ENCODE measurements at regions not wholly inside any gene's neighbourhood (a gene's known extent, or its start where the extent isn't known, plus 50 kb on each side); places are given as distances from the start of the nearest gene placed in this dataset.

DNA sequence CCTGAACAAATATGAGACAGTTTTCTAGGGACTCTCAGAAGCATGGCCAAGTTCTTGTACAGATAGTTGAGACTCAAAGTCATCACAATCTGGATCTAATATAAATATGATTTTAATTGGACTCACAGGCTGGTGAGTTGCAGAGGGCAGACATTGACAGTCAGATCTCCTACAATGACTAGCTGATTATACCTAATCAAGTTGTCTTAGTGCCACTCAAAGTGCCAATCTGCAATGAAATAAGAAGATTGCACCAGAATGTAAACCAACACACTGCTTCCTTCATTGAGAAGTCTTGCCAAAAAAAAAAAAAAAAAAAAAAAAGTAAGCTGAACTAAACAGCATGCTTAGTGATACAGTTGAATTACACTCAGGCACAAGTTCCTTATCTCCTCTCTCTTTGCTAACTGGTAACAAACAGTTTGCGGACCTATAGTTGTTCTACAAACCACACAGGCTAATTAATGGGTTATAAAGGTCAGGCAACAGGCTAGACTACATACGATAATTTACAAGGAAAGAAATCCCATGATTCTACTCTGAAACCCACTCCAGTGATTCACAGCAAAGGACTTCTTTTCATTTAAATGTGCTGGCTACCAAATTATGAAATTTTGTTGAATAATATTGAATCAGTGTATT is 107.3 kb upstream of the NIPBL start:
- CTCF ChIA-PET = interaction anchor here (0.7 to 1.0 kb wide), 2 partner anchors 25 kb away, joined by 3 read pairs; no protein-coding TSS in a partner anchor
- BruUV-seq (replicated peaks) = no TSS peak
- no peak for DNase-seq
- H3K27me3 Mint-ChIP-seq (ENCODE audit: insufficient read depth, unreplicated experiment) = peaks cover 3% of the 10 kb centered on the region
- no peak overlapping the region for H3K27ac Mint-ChIP-seq (ENCODE audit: unreplicated experiment)
- H3K4me1 ChIP-seq = no peaks in the 10 kb centered on the region
- no peaks in the 10 kb centered on the region for H3K36me3 ChIP-seq (ENCODE audit: control insufficient read depth, insufficient read depth, low read length)
- no peak overlapping the region for H3K4me3 Mint-ChIP-seq (ENCODE audit: unreplicated experiment)
- intact Hi-C loops (cut with micrococcal nuclease; ENCODE audit: unreplicated experiment) = no loop called here
- no peaks in the 10 kb centered on the region for H3K27me3 ChIP-seq (replicated peaks; ENCODE audit: control insufficient read depth, insufficient read depth, low read length)
- H3K4me1 Mint-ChIP-seq (ENCODE audit: low read depth, unreplicated experiment) = no peaks in the 10 kb centered on the region
- no peak overlapping the region for H3K4me3 ChIP-seq (ENCODE audit: low read depth, low read length)
- H3K9me3 ChIP-seq = no peaks in the 10 kb centered on the region; the same call in none of the 2 replicates
- peaks cover 6% of the 10 kb centered on the region for H3K9me3 Mint-ChIP-seq (ENCODE audit: unreplicated experiment)
- no peaks in the 10 kb centered on the region for H3K36me3 Mint-ChIP-seq (ENCODE audit: insufficient read depth, unreplicated experiment)
- TF ChIP-seq, protein P1, sequence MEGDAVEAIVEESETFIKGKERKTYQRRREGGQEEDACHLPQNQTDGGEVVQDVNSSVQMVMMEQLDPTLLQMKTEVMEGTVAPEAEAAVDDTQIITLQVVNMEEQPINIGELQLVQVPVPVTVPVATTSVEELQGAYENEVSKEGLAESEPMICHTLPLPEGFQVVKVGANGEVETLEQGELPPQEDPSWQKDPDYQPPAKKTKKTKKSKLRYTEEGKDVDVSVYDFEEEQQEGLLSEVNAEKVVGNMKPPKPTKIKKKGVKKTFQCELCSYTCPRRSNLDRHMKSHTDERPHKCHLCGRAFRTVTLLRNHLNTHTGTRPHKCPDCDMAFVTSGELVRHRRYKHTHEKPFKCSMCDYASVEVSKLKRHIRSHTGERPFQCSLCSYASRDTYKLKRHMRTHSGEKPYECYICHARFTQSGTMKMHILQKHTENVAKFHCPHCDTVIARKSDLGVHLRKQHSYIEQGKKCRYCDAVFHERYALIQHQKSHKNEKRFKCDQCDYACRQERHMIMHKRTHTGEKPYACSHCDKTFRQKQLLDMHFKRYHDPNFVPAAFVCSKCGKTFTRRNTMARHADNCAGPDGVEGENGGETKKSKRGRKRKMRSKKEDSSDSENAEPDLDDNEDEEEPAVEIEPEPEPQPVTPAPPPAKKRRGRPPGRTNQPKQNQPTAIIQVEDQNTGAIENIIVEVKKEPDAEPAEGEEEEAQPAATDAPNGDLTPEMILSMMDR (IDR thresholded peaks at IDR 0.05; ENCODE audit: insufficient read depth in 1 of 2, low read depth in 1 of 2, low read length in 1 of 2, severe bottlenecking in 1 of 2, unreplicated experiment in 1 of 2) = no peak
- POLR2A ChIA-PET = no interaction called here

DNA sequence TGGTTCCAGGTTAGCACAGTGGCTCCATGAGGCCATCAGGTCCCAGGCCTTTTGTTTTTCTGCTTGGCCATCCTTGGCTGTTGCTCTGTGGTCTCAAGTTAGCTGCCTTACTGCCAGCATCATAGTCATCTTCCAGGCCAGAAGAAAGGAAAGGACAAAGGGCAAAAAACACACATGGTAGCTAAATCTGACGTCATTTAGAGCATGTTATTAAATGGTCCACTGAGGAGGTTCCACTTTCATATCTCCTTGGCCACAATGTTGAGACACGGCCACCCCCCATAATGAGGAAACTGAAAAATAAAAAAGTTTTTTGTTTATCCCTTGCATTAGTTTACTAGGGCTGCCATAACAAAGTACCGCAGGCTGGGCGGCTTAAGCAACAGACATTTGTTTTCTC is 106.4 kb upstream of the NIPBL start:
- peaks cover 3% of the 10 kb centered on the region for H3K27me3 Mint-ChIP-seq (ENCODE audit: insufficient read depth, unreplicated experiment)
- intact Hi-C loops (cut with micrococcal nuclease; ENCODE audit: unreplicated experiment) = no loop called here
- CTCF ChIA-PET = no interaction called here
- no TSS peak for BruUV-seq (replicated peaks)
- POLR2A ChIA-PET = no interaction called here
- peaks cover 6% of the 10 kb centered on the region for H3K9me3 Mint-ChIP-seq (ENCODE audit: unreplicated experiment)
- H3K4me3 Mint-ChIP-seq (ENCODE audit: unreplicated experiment) = no peak overlapping the region
- H3K27ac Mint-ChIP-seq (ENCODE audit: unreplicated experiment) = no peak overlapping the region
- no peaks in the 10 kb centered on the region for H3K36me3 Mint-ChIP-seq (ENCODE audit: insufficient read depth, unreplicated experiment)
- no peak for DNase-seq
- Histone ChIP-seq H3K36me3 (ENCODE audit: control insufficient read depth, insufficient read depth, low read length) (no peaks in the 10 kb centered on the region), H3K4me3 (ENCODE audit: low read depth, low read length) (no peak overlapping the region), H3K9me3 (no peaks in the 10 kb centered on the region; the same call in 1 of the 2 replicates), H3K27me3 (replicated peaks; ENCODE audit: control insufficient read depth, insufficient read depth, low read length) (no peaks in the 10 kb centered on the region), H3K4me1 (no peaks in the 10 kb centered on the region)
- H3K4me1 Mint-ChIP-seq (ENCODE audit: low read depth, unreplicated experiment) = no peaks in the 10 kb centered on the region
- TF ChIP-seq, protein P1 (IDR thresholded peaks at IDR 0.05; ENCODE audit: insufficient read depth in 1 of 2, low read depth in 1 of 2, low read length in 1 of 2, severe bottlenecking in 1 of 2, unreplicated experiment in 1 of 2) = no peak

DNA sequence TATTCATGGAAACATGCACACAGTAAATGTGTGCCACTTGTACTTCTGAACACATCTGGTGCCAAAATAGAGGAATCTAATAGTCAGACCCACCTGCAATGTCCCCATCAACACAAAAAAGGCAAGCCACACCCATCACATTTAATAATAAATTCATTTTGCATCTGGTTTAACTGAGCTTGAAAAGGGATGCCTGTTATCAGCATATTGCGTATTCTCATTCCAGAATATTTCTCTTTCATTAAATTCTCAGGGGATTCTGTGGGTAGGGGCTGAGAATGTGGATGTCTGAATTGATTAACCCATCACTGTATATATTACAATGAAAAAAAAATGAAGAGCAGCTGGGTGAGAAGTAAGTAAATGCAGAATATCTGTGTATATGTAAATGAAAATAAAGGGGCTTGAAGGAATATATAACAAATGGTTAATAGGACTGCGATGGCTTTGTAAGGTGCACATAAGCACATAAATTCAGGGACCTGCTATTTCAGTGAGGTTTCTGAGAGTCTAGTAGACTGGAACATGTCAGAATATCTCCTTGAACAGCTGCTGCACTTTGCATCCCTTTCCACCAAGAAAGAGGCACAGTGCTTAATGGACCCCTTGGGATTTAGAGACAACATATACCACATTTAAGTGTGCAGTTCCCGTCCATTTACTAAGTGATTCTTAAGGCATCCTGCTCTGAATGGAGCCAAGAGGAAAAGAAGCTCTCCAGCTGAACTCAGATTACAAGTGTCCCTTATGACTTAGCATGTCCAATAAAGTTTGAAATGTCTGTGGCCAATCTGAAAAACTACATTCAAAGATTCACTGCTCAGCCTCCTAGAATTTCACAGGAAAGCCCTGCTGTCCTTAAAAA is 104.1 kb upstream of the NIPBL start:
- no TSS peak for BruUV-seq (replicated peaks)
- POLR2A ChIA-PET = no interaction called here
- H3K4me1 Mint-ChIP-seq (ENCODE audit: low read depth, unreplicated experiment) = no peaks in the 10 kb centered on the region
- CTCF ChIA-PET = no interaction called here
- Histone ChIP-seq H3K9me3 (no peaks in the 10 kb centered on the region; the same call in 1 of the 2 replicates), H3K36me3 (ENCODE audit: control insufficient read depth, insufficient read depth, low read length) (no peaks in the 10 kb centered on the region), H3K4me1 (no peaks in the 10 kb centered on the region), H3K27me3 (replicated peaks; ENCODE audit: control insufficient read depth, insufficient read depth, low read length) (no peaks in the 10 kb centered on the region), H3K4me3 (ENCODE audit: low read depth, low read length) (no peak overlapping the region)
- no peak overlapping the region for H3K27ac Mint-ChIP-seq (ENCODE audit: unreplicated experiment)
- intact Hi-C loops (cut with micrococcal nuclease; ENCODE audit: unreplicated experiment) = no loop called here
- no peak overlapping the region for H3K4me3 Mint-ChIP-seq (ENCODE audit: unreplicated experiment)
- H3K36me3 Mint-ChIP-seq (ENCODE audit: insufficient read depth, unreplicated experiment) = no peaks in the 10 kb centered on the region
- H3K27me3 Mint-ChIP-seq (ENCODE audit: insufficient read depth, unreplicated experiment) = no peaks in the 10 kb centered on the region
- TF ChIP-seq, protein P1 (IDR thresholded peaks at IDR 0.05; ENCODE audit: insufficient read depth in 1 of 2, low read depth in 1 of 2, low read length in 1 of 2, severe bottlenecking in 1 of 2, unreplicated experiment in 1 of 2) = no peak
- no peaks in the 10 kb centered on the region for H3K9me3 Mint-ChIP-seq (ENCODE audit: unreplicated experiment)
- no peak for DNase-seq
